ENCODE measurements at regions not wholly inside any gene's neighbourhood (a gene's known extent, or its start where the extent isn't known, plus 50 kb on each side); places are given as distances from the start of the nearest gene placed in this dataset.

GRCh38 chr11:103824116-103824515 lies 212.3 kb upstream of the DDI1 start:
- WGBS (ENCODE audit: insufficient coverage): no CpG with 5 or more reads among the region's 1 CpG
- no peak overlapping the region for H3K27ac Mint-ChIP-seq
- ChIA-PET POLR2A (no interaction called here), CTCF (no interaction called here)
- H3K4me3 Mint-ChIP-seq: no peak overlapping the region
- H3K4me1 Mint-ChIP-seq: no peaks in the 10 kb centered on the region
- no peaks in the 10 kb centered on the region for H3K27me3 ChIP-seq (replicated peaks in 1 of 2; ENCODE audit: control insufficient read depth in 2 of 2, extremely low read depth in 1 of 2, insufficient read depth in 2 of 2, low read length in 1 of 2)
- no peaks in the 10 kb centered on the region for H3K4me1 ChIP-seq (ENCODE audit: control insufficient read depth in 1 of 2, extremely low read depth in 1 of 2, insufficient read depth in 2 of 2, low read length in 2 of 2)
- peaks cover 0 to 8% of the 10 kb centered on the region in 2 donors for H3K27me3 Mint-ChIP-seq
- H3K4me3 ChIP-seq (ENCODE audit: control insufficient read depth in 1 of 2, extremely low read depth in 1 of 2, low read length in 1 of 2): no peak overlapping the region
- ATAC-seq (replicated peaks in 1 of 4) (no peak), DNase-seq (no peak)
- H3K9me3 Mint-ChIP-seq: peaks cover 0 to 8% (median 4%) of the 10 kb centered on the region in 3 donors
- H3K36me3 ChIP-seq (ENCODE audit: control insufficient read depth in 2 of 2, extremely low read depth in 1 of 2, insufficient read depth in 1 of 2, low read length in 1 of 2): no peaks in the 10 kb centered on the region
- no peak overlapping the region for H3K27ac ChIP-seq (ENCODE audit: low read length)
- H3K9me3 ChIP-seq: no peaks in the 10 kb centered on the region
- H3K36me3 Mint-ChIP-seq: no peaks in the 10 kb centered on the region

- ATAC-seq (replicated peaks in 1 of 4): no peak
- no peak for DNase-seq
- ChIA-PET CTCF (no interaction called here), POLR2A (no interaction called here)
- H3K4me3 ChIP-seq (ENCODE audit: control insufficient read depth in 1 of 2, extremely low read depth in 1 of 2, low read length in 1 of 2): no peak overlapping the region
- H3K4me1 ChIP-seq (ENCODE audit: control insufficient read depth in 1 of 2, extremely low read depth in 1 of 2, insufficient read depth in 2 of 2, low read length in 2 of 2): no peaks in the 10 kb centered on the region
- Mint-ChIP-seq H3K4me1 (no peaks in the 10 kb centered on the region), H3K4me3 (no peak overlapping the region), H3K27ac (no peak overlapping the region), H3K9me3 (peaks cover 4 to 10% (median 10%) of the 10 kb centered on the region in 3 donors), H3K27me3 (peaks cover 0 to 4% of the 10 kb centered on the region in 2 donors), H3K36me3 (no peaks in the 10 kb centered on the region)
- no CpG with 5 or more reads among the region's 2 CpGs for WGBS (ENCODE audit: insufficient coverage)
- no peaks in the 10 kb centered on the region for H3K9me3 ChIP-seq
- no peaks in the 10 kb centered on the region for H3K27me3 ChIP-seq (replicated peaks in 1 of 2; ENCODE audit: control insufficient read depth in 2 of 2, extremely low read depth in 1 of 2, insufficient read depth in 2 of 2, low read length in 1 of 2)
- H3K27ac ChIP-seq (ENCODE audit: low read length): no peak overlapping the region
- no peaks in the 10 kb centered on the region for H3K36me3 ChIP-seq (ENCODE audit: control insufficient read depth in 2 of 2, extremely low read depth in 1 of 2, insufficient read depth in 1 of 2, low read length in 1 of 2)
Measured at GRCh38 chr11:103825469-103825868, 211.0 kb upstream of the DDI1 start.

- ChIA-PET POLR2A (interaction anchor here in 1 of 2 donors (0.6 kb wide), 1 partner anchor 26 kb away, joined by 3 read pairs; no protein-coding TSS in a partner anchor), CTCF (no interaction called here)
- peaks cover 7 to 17% (median 16%) of the 10 kb centered on the region in 3 donors for H3K9me3 Mint-ChIP-seq
- ATAC-seq (replicated peaks in 1 of 4) (no peak), DNase-seq (no peak)
- Histone ChIP-seq H3K27me3 (replicated peaks in 1 of 2; ENCODE audit: control insufficient read depth in 2 of 2, extremely low read depth in 1 of 2, insufficient read depth in 2 of 2, low read length in 1 of 2) (peaks cover 0 to 8% of the 10 kb centered on the region in 2 experiments), H3K4me3 (ENCODE audit: control insufficient read depth in 1 of 2, extremely low read depth in 1 of 2, low read length in 1 of 2) (no peak overlapping the region), H3K36me3 (ENCODE audit: control insufficient read depth in 2 of 2, extremely low read depth in 1 of 2, insufficient read depth in 1 of 2, low read length in 1 of 2) (no peaks in the 10 kb centered on the region), H3K27ac (ENCODE audit: low read length) (no peak overlapping the region), H3K9me3 (no peaks in the 10 kb centered on the region), H3K4me1 (ENCODE audit: control insufficient read depth in 1 of 2, extremely low read depth in 1 of 2, insufficient read depth in 2 of 2, low read length in 2 of 2) (no peaks in the 10 kb centered on the region)
- H3K27me3 Mint-ChIP-seq: peaks cover 0 to 4% of the 10 kb centered on the region in 2 donors
- no peaks in the 10 kb centered on the region for H3K4me1 Mint-ChIP-seq
- no peak overlapping the region for H3K4me3 Mint-ChIP-seq
- 17% methylated on average over 1 of the region's 1 CpG for WGBS (ENCODE audit: insufficient coverage)
- H3K36me3 Mint-ChIP-seq: no peaks in the 10 kb centered on the region
- H3K27ac Mint-ChIP-seq: no peak overlapping the region
Measured at GRCh38 chr11:103826856-103827255, 209.6 kb upstream of the DDI1 start.

GRCh38 chr11:103829596-103829995 lies 206.8 kb upstream of the DDI1 start:
- no peaks in the 10 kb centered on the region for H3K4me1 ChIP-seq (ENCODE audit: control insufficient read depth in 1 of 2, extremely low read depth in 1 of 2, insufficient read depth in 2 of 2, low read length in 2 of 2)
- Mint-ChIP-seq H3K27ac (no peak overlapping the region), H3K9me3 (peaks cover 7 to 34% (median 21%) of the 10 kb centered on the region in 3 donors), H3K4me1 (no peaks in the 10 kb centered on the region), H3K4me3 (no peak overlapping the region), H3K27me3 (peaks cover 0 to 4% of the 10 kb centered on the region in 2 donors), H3K36me3 (no peaks in the 10 kb centered on the region)
- 92% methylated on average over 4 of the region's 4 CpGs for WGBS (ENCODE audit: insufficient coverage)
- no peak for ATAC-seq (replicated peaks in 1 of 4)
- H3K27ac ChIP-seq (ENCODE audit: low read length): no peak overlapping the region
- H3K36me3 ChIP-seq (ENCODE audit: control insufficient read depth in 2 of 2, extremely low read depth in 1 of 2, insufficient read depth in 1 of 2, low read length in 1 of 2): no peaks in the 10 kb centered on the region
- no peak overlapping the region for H3K4me3 ChIP-seq (ENCODE audit: control insufficient read depth in 1 of 2, extremely low read depth in 1 of 2, low read length in 1 of 2)
- ChIA-PET POLR2A (no interaction called here), CTCF (no interaction called here)
- no peak for DNase-seq
- H3K27me3 ChIP-seq (replicated peaks in 1 of 2; ENCODE audit: control insufficient read depth in 2 of 2, extremely low read depth in 1 of 2, insufficient read depth in 2 of 2, low read length in 1 of 2): peaks cover 0 to 8% of the 10 kb centered on the region in 2 experiments
- no peaks in the 10 kb centered on the region for H3K9me3 ChIP-seq

- Mint-ChIP-seq H3K9me3 (peaks cover 7 to 34% (median 21%) of the 10 kb centered on the region in 3 donors), H3K27me3 (peaks cover 0 to 4% of the 10 kb centered on the region in 2 donors), H3K4me1 (no peaks in the 10 kb centered on the region), H3K36me3 (no peaks in the 10 kb centered on the region), H3K27ac (no peak overlapping the region), H3K4me3 (no peak overlapping the region)
- WGBS (ENCODE audit: insufficient coverage): no CpG with 5 or more reads among the region's 1 CpG
- H3K9me3 ChIP-seq: no peaks in the 10 kb centered on the region
- H3K4me3 ChIP-seq (ENCODE audit: control insufficient read depth in 1 of 2, extremely low read depth in 1 of 2, low read length in 1 of 2): no peak overlapping the region
- POLR2A ChIA-PET: no interaction called here
- ATAC-seq (replicated peaks in 1 of 4) (no peak), DNase-seq (no peak)
- H3K27ac ChIP-seq (ENCODE audit: low read length): no peak overlapping the region
- no peaks in the 10 kb centered on the region for H3K36me3 ChIP-seq (ENCODE audit: control insufficient read depth in 2 of 2, extremely low read depth in 1 of 2, insufficient read depth in 1 of 2, low read length in 1 of 2)
- peaks cover 0 to 8% of the 10 kb centered on the region in 2 experiments for H3K27me3 ChIP-seq (replicated peaks in 1 of 2; ENCODE audit: control insufficient read depth in 2 of 2, extremely low read depth in 1 of 2, insufficient read depth in 2 of 2, low read length in 1 of 2)
- no peaks in the 10 kb centered on the region for H3K4me1 ChIP-seq (ENCODE audit: control insufficient read depth in 1 of 2, extremely low read depth in 1 of 2, insufficient read depth in 2 of 2, low read length in 2 of 2)
- CTCF ChIA-PET: no interaction called here
Measured at GRCh38 chr11:103830205-103830604, 206.2 kb upstream of the DDI1 start.

- Histone ChIP-seq H3K36me3 (ENCODE audit: control insufficient read depth in 2 of 2, extremely low read depth in 1 of 2, insufficient read depth in 1 of 2, low read length in 1 of 2) (no peaks in the 10 kb centered on the region), H3K4me3 (ENCODE audit: control insufficient read depth in 1 of 2, extremely low read depth in 1 of 2, low read length in 1 of 2) (no peak overlapping the region), H3K27me3 (replicated peaks in 1 of 2; ENCODE audit: control insufficient read depth in 2 of 2, extremely low read depth in 1 of 2, insufficient read depth in 2 of 2, low read length in 1 of 2) (peaks cover 0 to 8% of the 10 kb centered on the region in 2 experiments), H3K27ac (ENCODE audit: low read length) (no peak overlapping the region), H3K9me3 (no peaks in the 10 kb centered on the region), H3K4me1 (ENCODE audit: control insufficient read depth in 1 of 2, extremely low read depth in 1 of 2, insufficient read depth in 2 of 2, low read length in 2 of 2) (no peaks in the 10 kb centered on the region)
- ATAC-seq (replicated peaks in 1 of 4) (no peak), DNase-seq (no peak)
- Mint-ChIP-seq H3K9me3 (peaks cover 7 to 40% (median 39%) of the 10 kb centered on the region in 3 donors), H3K27ac (no peak overlapping the region), H3K27me3 (no peaks in the 10 kb centered on the region), H3K36me3 (no peaks in the 10 kb centered on the region), H3K4me1 (no peaks in the 10 kb centered on the region), H3K4me3 (no peak overlapping the region)
- WGBS (ENCODE audit: insufficient coverage): 89% methylated on average over 1 of the region's 3 CpGs
- ChIA-PET CTCF (no interaction called here), POLR2A (no interaction called here)
Measured at GRCh38 chr11:103832762-103833161, 203.7 kb upstream of the DDI1 start.

GRCh38 chr11:103842191-103842590 lies 194.2 kb upstream of the DDI1 start:
- H3K9me3 Mint-ChIP-seq: peaks cover 0 to 2% (median 0%) of the 10 kb centered on the region in 3 donors

More at GRCh38 chr11:103842191-103842590, 194.2 kb upstream of the DDI1 start:
- Mint-ChIP-seq H3K36me3 (no peaks in the 10 kb centered on the region), H3K27me3 (no peaks in the 10 kb centered on the region), H3K27ac (no peak overlapping the region), H3K4me1 (no peaks in the 10 kb centered on the region), H3K4me3 (no peak overlapping the region)
- no peaks in the 10 kb centered on the region for H3K9me3 ChIP-seq
- no peaks in the 10 kb centered on the region for H3K36me3 ChIP-seq (ENCODE audit: control insufficient read depth in 2 of 2, extremely low read depth in 1 of 2, insufficient read depth in 1 of 2, low read length in 1 of 2)
- no peak overlapping the region for H3K4me3 ChIP-seq (ENCODE audit: control insufficient read depth in 1 of 2, extremely low read depth in 1 of 2, low read length in 1 of 2)
- H3K4me1 ChIP-seq (ENCODE audit: control insufficient read depth in 1 of 2, extremely low read depth in 1 of 2, insufficient read depth in 2 of 2, low read length in 2 of 2): no peaks in the 10 kb centered on the region
- ATAC-seq (replicated peaks in 1 of 4): no peak
- no CpG with 5 or more reads among the region's 6 CpGs for whole genome bisulfite sequencing (ENCODE audit: insufficient coverage)
- DNase-seq: no peak
- ChIA-PET CTCF (no interaction called here), POLR2A (no interaction called here)
- H3K27me3 ChIP-seq (replicated peaks in 1 of 2; ENCODE audit: control insufficient read depth in 2 of 2, extremely low read depth in 1 of 2, insufficient read depth in 2 of 2, low read length in 1 of 2): no peaks in the 10 kb centered on the region
- H3K27ac ChIP-seq (ENCODE audit: low read length): no peak overlapping the region

Data from T-cell (primary cell).